Naive thymus-derived CD4-positive, alpha-beta T cell (primary cell): ENCODE measurements at regions not wholly inside any gene's neighbourhood (a gene's known extent, or its start where the extent isn't known, plus 50 kb on each side); places are given as distances from the start of the nearest gene placed in this dataset.
A peak's percentile ranks its signal among the peaks of the same experiment; 100 is the strongest.
"Not testable (repeated sequence)": the region's sequence is repeated elsewhere in the genome, so short reads cannot be mapped to it uniquely, and the experiment has no call there.

ENCODE experiments used
- ATAC-seq: fragments of 150-1000 bp; cut with Tn5 transposase; 2 replicates; pipeline ENCODE4 v1.10.0; 2021; ENCODE audit warnings: mild to moderate bottlenecking, moderate library complexity
- CTCF ChIA-PET: fragments of 350-600 bp; sonication (Branson Sonifier 250); formaldehyde crosslinking; loops from one replicate; lab custom pipeline; 2021; ENCODE audit warnings: antibody characterized with exemption; lab: Charles Lee
- POLR2A ChIA-PET: fragments of 350-600 bp; sonication (Branson Sonifier 250); formaldehyde crosslinking; loops from one replicate; lab custom pipeline; 2021; ENCODE audit warnings: antibody characterized with exemption, inconsistent platforms; lab: Charles Lee
- DNase-seq, 9 donors: peaks; one replicate each; pipeline versions ENCODE4 v3.0.0 to v3.0.0-alpha.2; 2020 to 2022; ENCODE audit warnings: mixed read lengths in 1 of 9
- H3K27ac ChIP-seq: one replicate; pipeline ENCODE4 v1.7.0; 2013; ENCODE audit warnings: mild to moderate bottlenecking, low read depth, low read length, moderate library complexity
- H3K27me3 ChIP-seq, 2 donors: one replicate each; pipeline ENCODE4 v1.7.0; 2013; ENCODE audit warnings: low read length in 2 of 2, mild to moderate bottlenecking in 2 of 2, moderate library complexity in 2 of 2; ENCODE audit not compliant: control insufficient read depth in 2 of 2, insufficient read depth in 2 of 2
- H3K36me3 ChIP-seq, 3 experiments: 1 replicate in 2 of 3; 2 replicates in 1 of 3; pipeline ENCODE4 v1.7.0; 2013; ENCODE audit warnings: low read length in 3 of 3, mild to moderate bottlenecking in 3 of 3, moderate library complexity in 1 of 3; ENCODE audit not compliant: insufficient read depth in 3 of 3, control insufficient read depth in 2 of 3
- H3K4me1 ChIP-seq, 2 donors: one replicate each; pipeline ENCODE4 v1.7.0; 2013; ENCODE audit warnings: low read length in 2 of 2, mild to moderate bottlenecking in 2 of 2, moderate library complexity in 1 of 2; ENCODE audit not compliant: control insufficient read depth in 2 of 2, insufficient read depth in 2 of 2
- H3K4me3 ChIP-seq: 2 replicates; pipeline ENCODE4 v1.7.0; 2013; ENCODE audit warnings: mild to moderate bottlenecking, low read length
- H3K9me3 ChIP-seq, 3 experiments: 1 replicate in 2 of 3; 2 replicates in 1 of 3; pipeline ENCODE4 v1.7.0; 2013; ENCODE audit warnings: low read length in 3 of 3; ENCODE audit not compliant: control insufficient read depth in 2 of 3
- H3K27ac Mint-ChIP-seq, 9 donors: one replicate each; pipeline ENCODE4 v1.8.0; 2020 to 2022; ENCODE audit warnings: mixed read lengths in 9 of 9, mild to moderate bottlenecking in 8 of 9, moderate library complexity in 5 of 9, inconsistent platforms in 2 of 9
- H3K27me3 Mint-ChIP-seq, 5 donors: one replicate each; pipeline ENCODE4 v1.8.0; 2021 to 2022; ENCODE audit warnings: mixed read lengths in 5 of 5, mild to moderate bottlenecking in 1 of 5
- H3K36me3 Mint-ChIP-seq, 5 donors: one replicate each; pipeline ENCODE4 v1.8.0; 2020 to 2022; ENCODE audit warnings: mixed read lengths in 5 of 5, mild to moderate bottlenecking in 3 of 5, inconsistent platforms in 1 of 5
- H3K4me1 Mint-ChIP-seq, 7 donors: one replicate each; pipeline ENCODE4 v1.8.0; 2020 to 2022; ENCODE audit warnings: mixed read lengths in 7 of 7, mild to moderate bottlenecking in 3 of 7, inconsistent platforms in 1 of 7
- H3K4me3 Mint-ChIP-seq, 10 donors: one replicate each; pipeline ENCODE4 v1.8.0; 2020 to 2022; ENCODE audit warnings: mild to moderate bottlenecking in 10 of 10, mixed read lengths in 10 of 10, moderate library complexity in 6 of 10, inconsistent platforms in 2 of 10
- H3K9me3 Mint-ChIP-seq, 11 donors: one replicate each; pipeline ENCODE4 v1.8.0; 2020 to 2022; ENCODE audit warnings: mixed read lengths in 11 of 11, mild to moderate bottlenecking in 4 of 11, inconsistent platforms in 1 of 11, moderate library complexity in 1 of 11
- intact Hi-C, 2 donors: fragments of 100-400 bp; cut with micrococcal nuclease; formaldehyde crosslinking; loops; one replicate each; pipeline ENCODE4 v1.15.1; 2023

DNA sequence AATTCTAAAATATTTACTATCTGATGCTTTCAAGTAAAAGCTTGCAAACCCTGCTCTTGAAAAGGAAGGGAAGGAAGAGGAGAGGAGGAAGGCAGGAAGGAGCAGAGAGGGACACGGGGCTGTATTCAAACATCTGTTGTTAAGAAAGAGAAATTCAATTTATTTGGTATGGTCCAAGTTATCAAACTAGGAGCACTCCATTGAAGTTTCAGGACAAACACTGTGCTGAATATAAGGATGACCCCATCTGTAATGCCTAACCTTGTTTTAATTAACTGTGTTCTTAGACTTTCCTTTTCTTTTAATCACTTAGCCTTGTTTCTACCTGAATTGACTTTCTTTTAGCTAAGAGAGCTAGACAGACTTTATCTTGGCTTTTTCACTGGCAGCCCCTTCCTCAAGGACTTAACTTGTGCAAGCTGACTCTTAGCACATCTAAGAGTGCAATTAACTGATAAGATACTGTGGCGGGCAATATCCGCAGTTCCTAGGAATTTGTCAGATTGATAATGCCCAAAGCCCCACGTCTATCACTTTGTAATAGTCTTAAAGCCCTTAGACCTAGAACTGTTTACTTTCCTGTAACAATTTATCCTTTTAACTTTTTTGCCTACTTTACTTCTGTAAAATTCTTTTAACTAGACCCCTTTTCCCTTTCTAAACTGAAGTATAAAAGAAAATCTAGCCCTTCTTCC lies 123.2 kb upstream of the KRTAP5-11 start:
- H3K4me1 ChIP-seq, POLR2A ChIA-PET, intact Hi-C loops, H3K4me1 Mint-ChIP-seq, H3K9me3 ChIP-seq, H3K4me3 ChIP-seq, H3K36me3 ChIP-seq, H3K36me3 Mint-ChIP-seq, ATAC-seq, DNase-seq, H3K27ac Mint-ChIP-seq, H3K9me3 Mint-ChIP-seq, CTCF ChIA-PET, H3K27ac ChIP-seq, H3K27me3 ChIP-seq, H3K4me3 Mint-ChIP-seq: not testable (repeated sequence)
- peaks cover 0 to 14% (median 6%) of the 10 kb centered on the region in 5 donors for H3K27me3 Mint-ChIP-seq

DNA sequence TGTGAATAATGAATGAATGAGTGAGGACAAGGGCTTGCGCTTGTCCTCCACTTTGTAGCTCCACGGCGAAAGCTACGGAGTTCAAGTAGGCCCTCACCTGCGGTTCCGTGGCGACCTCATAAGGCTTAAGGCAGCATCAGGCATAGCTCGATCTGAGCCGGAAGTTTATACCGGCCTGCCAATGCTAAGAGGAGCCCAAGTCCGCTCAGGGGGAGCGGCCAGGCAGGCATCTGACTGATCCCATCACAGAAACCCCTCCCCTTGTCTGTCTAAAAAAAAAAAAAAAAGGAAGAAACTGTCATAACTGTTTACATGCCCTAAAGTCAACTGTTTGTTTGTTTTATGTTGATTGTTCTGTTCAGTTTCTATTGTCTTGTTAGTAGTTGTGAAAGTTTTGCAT lies 124.4 kb upstream of the KRTAP5-11 start:
- CTCF ChIA-PET, intact Hi-C loops, H3K27me3 ChIP-seq, H3K36me3 ChIP-seq, H3K4me3 ChIP-seq, H3K9me3 ChIP-seq, H3K27ac ChIP-seq, H3K4me1 Mint-ChIP-seq, H3K36me3 Mint-ChIP-seq, H3K9me3 Mint-ChIP-seq, H3K27ac Mint-ChIP-seq, DNase-seq, POLR2A ChIA-PET, H3K4me3 Mint-ChIP-seq, ATAC-seq, H3K4me1 ChIP-seq: not testable (repeated sequence)
- H3K27me3 Mint-ChIP-seq, result peaks cover 0 to 14% (median 6%) of the 10 kb centered on the region in 5 donors

DNA sequence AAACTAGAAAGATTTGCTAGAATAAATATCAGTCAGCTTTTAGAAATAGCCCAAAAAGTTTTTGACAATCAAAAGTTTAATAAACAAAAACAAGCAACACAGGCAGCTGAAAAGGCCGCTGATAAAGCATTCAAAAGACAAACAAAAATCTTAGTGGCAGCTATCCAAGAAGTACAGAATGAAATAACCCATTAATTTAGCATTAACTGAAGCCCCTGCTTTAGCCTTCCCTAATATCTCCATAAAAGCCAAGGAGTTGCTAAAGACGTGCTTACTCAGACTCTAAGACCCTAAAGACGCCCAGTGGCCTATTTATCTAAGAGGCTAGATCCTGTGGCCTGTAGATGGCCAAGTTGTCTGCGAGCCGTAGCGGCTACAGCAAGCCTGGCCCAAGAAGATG lies 123.5 kb upstream of the DEFB108B start:
- ATAC-seq, H3K27ac ChIP-seq, H3K9me3 ChIP-seq, H3K4me1 Mint-ChIP-seq, H3K9me3 Mint-ChIP-seq, intact Hi-C loops, H3K4me1 ChIP-seq, H3K36me3 Mint-ChIP-seq, H3K27me3 ChIP-seq, H3K36me3 ChIP-seq, CTCF ChIA-PET, H3K4me3 Mint-ChIP-seq, POLR2A ChIA-PET, H3K27ac Mint-ChIP-seq, DNase-seq, H3K4me3 ChIP-seq: not testable (repeated sequence)
- H3K27me3 Mint-ChIP-seq, result peaks cover 0 to 14% (median 1%) of the 10 kb centered on the region in 5 donors

DNA sequence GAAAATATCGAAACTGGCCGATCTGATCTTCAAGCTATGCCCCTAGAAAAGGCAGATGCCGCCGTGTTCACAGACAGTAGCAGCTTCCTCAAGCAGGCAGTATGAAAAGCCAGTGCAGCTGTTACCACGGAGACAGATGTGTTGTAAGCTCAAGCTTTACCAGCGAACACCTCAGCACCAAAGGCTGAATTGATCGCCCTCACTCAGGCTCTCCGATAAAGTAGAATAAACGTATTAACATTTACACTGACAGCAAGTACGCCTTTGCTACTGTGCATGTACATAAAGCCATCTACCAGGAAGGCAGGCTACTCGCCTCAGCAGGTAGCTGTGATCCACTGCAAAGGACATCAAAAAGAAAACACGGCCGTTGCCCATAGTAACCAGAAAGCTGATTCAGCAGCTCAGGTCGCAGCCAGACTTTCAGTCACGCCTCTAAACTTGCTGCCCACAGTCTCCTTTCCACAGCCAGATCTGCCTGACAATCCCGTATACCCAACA lies 122.8 kb upstream of the DEFB108B start:
- H3K36me3 ChIP-seq, H3K9me3 ChIP-seq, H3K9me3 Mint-ChIP-seq, ATAC-seq, H3K4me1 Mint-ChIP-seq, H3K4me1 ChIP-seq, intact Hi-C loops, POLR2A ChIA-PET, H3K27ac Mint-ChIP-seq, H3K27me3 ChIP-seq, H3K4me3 Mint-ChIP-seq, H3K27ac ChIP-seq, H3K4me3 ChIP-seq, CTCF ChIA-PET, H3K36me3 Mint-ChIP-seq: not testable (repeated sequence)
- peaks cover 0 to 14% (median 1%) of the 10 kb centered on the region in 5 donors for H3K27me3 Mint-ChIP-seq
- peak in 1 of 9 donors; percentile 25 for DNase-seq

DNA sequence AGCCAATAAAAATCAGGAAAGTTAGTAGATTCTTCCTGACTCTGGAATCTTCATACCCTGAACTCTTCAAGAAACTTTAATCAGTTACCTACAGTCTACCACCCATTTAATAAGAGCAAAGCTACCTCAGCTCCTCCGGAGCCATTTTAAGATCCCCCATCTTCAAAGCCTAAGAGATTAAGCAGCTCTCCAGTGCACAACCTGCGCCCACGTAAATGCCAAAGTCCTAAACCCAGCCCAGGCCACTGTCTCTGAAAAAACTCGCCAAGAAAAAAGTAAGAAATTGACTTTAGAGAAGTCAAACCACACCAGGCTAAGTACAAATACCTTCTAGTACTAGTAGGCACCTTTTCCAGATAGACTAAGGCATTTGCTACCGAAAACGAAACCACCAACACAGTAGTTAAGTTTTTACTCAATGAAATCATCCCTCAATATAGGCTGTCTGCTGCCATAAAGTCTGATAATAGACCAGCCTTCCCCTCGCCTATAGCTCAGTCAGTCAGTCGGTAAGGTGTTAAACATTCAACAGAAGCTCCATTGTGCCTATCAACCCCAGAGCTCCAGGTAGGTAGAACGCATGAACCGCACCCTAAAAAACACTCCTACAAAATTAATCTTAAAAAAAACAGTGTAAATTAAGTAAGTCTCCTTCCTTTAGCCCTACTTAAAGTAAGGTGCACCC lies 122.2 kb upstream of the DEFB108B start:
- not testable (repeated sequence) for H3K27ac ChIP-seq

DNA sequence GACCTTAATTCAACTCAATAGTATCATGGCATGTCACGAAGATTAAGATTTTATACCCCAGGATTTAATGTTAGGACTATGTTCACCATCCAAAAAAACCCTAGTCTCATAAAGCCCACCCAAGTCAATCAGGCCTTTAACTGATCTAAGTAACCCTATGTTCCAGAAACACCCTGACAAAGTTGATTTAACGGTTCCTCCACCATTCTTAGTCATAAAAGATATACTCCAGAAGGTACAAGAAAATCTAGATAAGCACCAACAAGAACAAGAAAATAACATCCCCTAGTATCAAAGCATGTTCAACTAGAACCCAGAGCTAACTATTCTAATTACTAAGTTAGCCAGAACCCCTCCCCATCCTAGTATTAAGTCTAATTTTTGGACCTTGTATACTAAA lies 120.7 kb upstream of the DEFB108B start:
- intact Hi-C loops, H3K4me3 ChIP-seq, H3K27me3 ChIP-seq, POLR2A ChIA-PET, H3K36me3 ChIP-seq, H3K9me3 ChIP-seq, H3K4me1 Mint-ChIP-seq, H3K27ac Mint-ChIP-seq, H3K4me3 Mint-ChIP-seq, H3K27ac ChIP-seq, CTCF ChIA-PET, ATAC-seq, DNase-seq, H3K27me3 Mint-ChIP-seq, H3K4me1 ChIP-seq, H3K9me3 Mint-ChIP-seq, H3K36me3 Mint-ChIP-seq: not testable (repeated sequence)

More for the DNA sequence above, 122.2 kb upstream of the DEFB108B start:
- H3K4me1 Mint-ChIP-seq, H3K4me3 Mint-ChIP-seq, H3K4me1 ChIP-seq, H3K27ac Mint-ChIP-seq, H3K4me3 ChIP-seq, H3K27me3 ChIP-seq, ATAC-seq, H3K9me3 ChIP-seq, POLR2A ChIA-PET, H3K36me3 Mint-ChIP-seq, CTCF ChIA-PET, H3K36me3 ChIP-seq, H3K9me3 Mint-ChIP-seq, intact Hi-C loops, DNase-seq: not testable (repeated sequence)
- peaks cover 0 to 14% (median 4%) of the 10 kb centered on the region in 5 donors for H3K27me3 Mint-ChIP-seq

DNA sequence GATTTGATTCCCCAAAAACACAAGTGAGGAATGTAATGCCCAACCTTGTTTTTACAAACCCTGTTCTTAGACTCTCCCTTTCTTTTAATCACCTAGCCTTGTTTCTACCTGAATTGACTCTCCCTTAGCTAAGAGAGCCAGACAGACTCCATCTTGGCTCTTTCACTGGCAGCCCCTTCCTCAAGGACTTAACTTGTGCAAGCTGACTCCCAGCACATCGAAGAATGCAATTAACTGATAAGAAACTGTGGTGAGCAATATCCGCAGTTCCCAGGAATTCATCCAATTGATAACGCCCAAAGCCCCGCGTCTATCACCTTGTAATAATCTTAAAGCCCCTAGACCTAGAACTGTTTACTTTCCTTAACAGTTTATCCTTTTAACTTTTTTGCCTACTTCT lies 120.2 kb upstream of the DEFB108B start:
- H3K9me3 Mint-ChIP-seq, H3K4me1 ChIP-seq, CTCF ChIA-PET, DNase-seq, intact Hi-C loops, H3K9me3 ChIP-seq, POLR2A ChIA-PET, H3K4me1 Mint-ChIP-seq, H3K36me3 Mint-ChIP-seq, H3K27ac Mint-ChIP-seq, H3K27me3 Mint-ChIP-seq, H3K27ac ChIP-seq, ATAC-seq, H3K4me3 Mint-ChIP-seq, H3K36me3 ChIP-seq, H3K4me3 ChIP-seq, H3K27me3 ChIP-seq: not testable (repeated sequence)
